Ascending aorta (tissue), 2 donors: ENCODE measurements at regions not wholly inside any gene's neighbourhood (a gene's known extent, or its start where the extent isn't known, plus 50 kb on each side); places are given as distances from the start of the nearest gene placed in this dataset.
A peak's percentile ranks its signal among the peaks of the same experiment; 100 is the strongest.

ENCODE experiments used
- DNase-seq, 2 donors: peaks; one replicate each; pipeline ENCODE4 v3.0.0-alpha.2; 2019; ENCODE audit warnings: low spot score in 2 of 2
- H3K27ac ChIP-seq, 2 donors: fragments of 200-600 bp; sonication (generic); one replicate each; pipeline ENCODE4 v1.5.1; 2016 to 2017; ENCODE audit warnings: mild to moderate bottlenecking in 1 of 2
- H3K27me3 ChIP-seq: fragments of 200-600 bp; sonication (generic); one replicate; pipeline ENCODE4 v1.5.1; 2017
- H3K36me3 ChIP-seq, 2 donors: fragments of 200-600 bp; sonication (generic); one replicate each; pipeline ENCODE4 v1.5.1; 2016
- H3K4me1 ChIP-seq, 2 donors: fragments of 200-600 bp; sonication (generic); one replicate each; pipeline ENCODE4 v1.5.1; 2016 to 2017; ENCODE audit warnings: mild to moderate bottlenecking in 1 of 2
- H3K4me3 ChIP-seq, 2 donors: fragments of 200-600 bp; sonication (generic); one replicate each; pipeline ENCODE4 v1.5.1; 2016 to 2017; ENCODE audit warnings: mild to moderate bottlenecking in 1 of 2
- H3K9me3 ChIP-seq, 2 donors: fragments of 200-600 bp; sonication (generic); one replicate each; pipeline ENCODE4 v1.5.1; 2016
- CTCF ChIP-seq, 3 experiments: fragments of 200-600 bp in 2 of 3; fragments of 450-650 bp in 1 of 3; sonication (generic) in 2 of 3; IDR thresholded peaks; one replicate each; pipeline ENCODE4 v1.5.1; 2016 to 2019; ENCODE audit warnings: antibody characterized with exemption in 3 of 3, mild to moderate bottlenecking in 1 of 3, moderate library complexity in 1 of 3
- intact Hi-C: fragments of 100-400 bp; cut with DNase I; formaldehyde crosslinking; loops from one replicate; pipeline ENCODE4 v1.15.1; 2023

DNA sequence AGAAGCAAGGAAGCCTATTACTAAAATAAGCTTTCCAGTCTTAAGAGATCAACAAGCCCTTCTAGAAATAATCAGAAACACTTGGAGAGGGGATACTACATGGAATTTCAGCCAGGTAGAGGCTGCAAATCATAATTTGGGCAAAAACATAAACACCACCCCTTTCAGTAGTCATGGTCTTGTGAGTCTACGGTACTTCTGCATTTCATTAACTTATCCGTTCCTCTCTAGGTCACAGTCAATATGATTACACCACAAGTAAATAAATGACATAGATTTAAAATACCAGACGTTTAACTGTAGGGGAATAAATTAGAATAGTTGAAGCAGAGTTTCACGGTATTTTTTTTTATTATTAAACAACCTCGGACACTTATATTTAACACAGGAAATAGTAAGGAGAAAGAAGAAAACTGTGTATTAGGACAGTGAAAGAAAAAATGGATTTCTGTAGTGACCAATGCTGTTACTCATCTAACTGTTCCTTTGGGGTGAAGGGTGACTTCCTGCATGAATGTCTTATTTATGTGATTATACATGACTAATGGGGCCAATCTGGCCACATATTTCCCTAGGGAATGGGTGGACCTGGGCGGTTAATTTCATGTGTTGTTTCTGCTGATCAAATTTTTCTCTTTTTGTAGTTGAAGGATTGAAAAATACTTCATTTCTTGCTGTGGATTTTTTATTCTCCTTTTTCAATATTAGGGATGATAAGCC, 456.6 kb upstream of the UBE2E3 start:
- Histone ChIP-seq H3K27ac (peak overlapping the region in 1 of 2 donors; percentile 12), H3K4me3 (no peak overlapping the region), H3K9me3 (no peaks in the 10 kb centered on the region), H3K4me1 (no peaks in the 10 kb centered on the region), H3K36me3 (no peaks in the 10 kb centered on the region), H3K27me3 (no peaks in the 10 kb centered on the region)
- intact Hi-C loops: no loop called here
- no peak for TF ChIP-seq CTCF (IDR thresholded peaks at IDR 0.05)
- DNase-seq: no peak

DNA sequence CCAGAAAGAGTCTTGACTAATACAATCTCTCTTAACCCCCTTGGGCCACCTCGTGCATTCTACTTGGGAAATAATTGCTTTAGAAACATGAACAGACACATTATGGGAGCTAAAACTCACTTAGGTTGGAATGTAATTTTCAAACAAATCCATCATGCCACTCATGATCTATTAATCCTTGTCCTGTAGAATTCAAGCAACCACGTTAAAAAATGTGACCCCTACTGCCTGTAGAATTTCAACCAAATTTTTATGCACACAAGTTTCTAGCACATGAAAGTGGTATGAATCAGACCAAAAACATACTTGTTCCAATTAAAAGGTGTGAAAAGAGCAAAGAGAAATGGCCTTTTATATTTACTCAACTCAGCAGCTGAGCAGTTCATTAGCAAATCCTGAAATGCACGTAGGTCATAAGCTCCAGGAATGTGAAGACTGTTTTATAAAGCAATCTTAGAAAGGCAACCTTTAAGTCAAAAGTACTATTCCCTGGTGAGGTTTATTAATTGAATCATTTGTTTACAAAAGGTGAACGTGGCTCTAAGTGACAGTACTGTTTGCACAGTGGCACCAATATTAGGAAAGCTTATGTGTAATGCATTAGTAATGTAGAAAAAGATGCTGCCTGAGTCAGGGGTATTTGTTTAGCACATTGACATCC, 459.4 kb upstream of the UBE2E3 start:
- no peak overlapping the region for H3K4me3 ChIP-seq
- no peaks in the 10 kb centered on the region for H3K36me3 ChIP-seq
- TF ChIP-seq CTCF (IDR thresholded peaks at IDR 0.05): no peak
- H3K27me3 ChIP-seq: no peaks in the 10 kb centered on the region
- intact Hi-C loops: no loop called here
- H3K9me3 ChIP-seq: no peaks in the 10 kb centered on the region
- H3K4me1 ChIP-seq: no peaks in the 10 kb centered on the region
- DNase-seq: no peak
- H3K27ac ChIP-seq: no peak overlapping the region

DNA sequence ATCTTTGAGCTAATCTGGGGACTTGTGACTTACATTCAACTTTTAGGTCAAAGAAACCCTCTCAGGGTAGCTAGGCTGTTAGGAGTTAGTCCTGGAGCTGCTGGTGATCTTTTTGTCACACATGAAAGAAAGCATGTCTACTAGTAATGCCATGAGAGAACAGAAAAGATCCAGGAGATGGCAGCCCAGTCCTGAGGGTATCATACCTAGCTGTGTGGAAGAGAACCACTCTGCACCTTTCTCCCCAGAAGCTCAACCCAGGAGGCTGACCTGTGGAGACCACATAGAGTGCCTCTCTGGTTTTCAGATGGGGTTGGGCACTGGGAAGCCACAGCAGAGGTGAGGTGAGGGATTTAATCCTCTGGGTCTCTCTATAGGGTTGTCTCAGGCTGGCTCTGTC, 460.2 kb upstream of the UBE2E3 start:
- H3K36me3 ChIP-seq: no peaks in the 10 kb centered on the region
- no peaks in the 10 kb centered on the region for H3K9me3 ChIP-seq
- H3K27me3 ChIP-seq: no peaks in the 10 kb centered on the region
- TF ChIP-seq CTCF (IDR thresholded peaks at IDR 0.05): no peak
- H3K27ac ChIP-seq: no peak overlapping the region
- no peaks in the 10 kb centered on the region for H3K4me1 ChIP-seq
- no peak for DNase-seq
- H3K4me3 ChIP-seq: no peak overlapping the region
- intact Hi-C loops: no loop called here

DNA sequence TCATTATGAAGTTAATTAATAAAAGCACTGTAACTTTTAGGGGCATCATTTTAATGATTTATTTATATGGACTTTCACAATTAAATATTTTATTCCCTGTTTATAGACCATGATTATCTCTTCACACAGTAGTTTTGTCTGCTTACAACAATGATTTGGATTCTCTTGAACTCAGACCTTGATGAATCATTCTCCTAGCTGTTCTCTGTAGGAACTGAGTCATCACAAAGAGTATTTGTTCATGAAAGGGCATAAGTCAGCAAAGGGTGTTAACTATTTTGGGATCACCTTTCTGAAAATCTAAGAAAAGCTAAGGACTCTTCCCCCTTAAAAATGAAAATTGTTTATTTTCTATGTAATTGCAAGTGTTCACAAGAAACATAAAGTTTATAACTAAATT, 461.1 kb upstream of the UBE2E3 start:
- intact Hi-C loops: no loop called here
- no peak for TF ChIP-seq CTCF (IDR thresholded peaks at IDR 0.05)
- H3K27ac ChIP-seq: no peak overlapping the region
- no peaks in the 10 kb centered on the region for H3K36me3 ChIP-seq
- no peaks in the 10 kb centered on the region for H3K4me1 ChIP-seq
- no peak for DNase-seq
- H3K9me3 ChIP-seq: no peaks in the 10 kb centered on the region
- no peaks in the 10 kb centered on the region for H3K27me3 ChIP-seq
- no peak overlapping the region for H3K4me3 ChIP-seq

DNA sequence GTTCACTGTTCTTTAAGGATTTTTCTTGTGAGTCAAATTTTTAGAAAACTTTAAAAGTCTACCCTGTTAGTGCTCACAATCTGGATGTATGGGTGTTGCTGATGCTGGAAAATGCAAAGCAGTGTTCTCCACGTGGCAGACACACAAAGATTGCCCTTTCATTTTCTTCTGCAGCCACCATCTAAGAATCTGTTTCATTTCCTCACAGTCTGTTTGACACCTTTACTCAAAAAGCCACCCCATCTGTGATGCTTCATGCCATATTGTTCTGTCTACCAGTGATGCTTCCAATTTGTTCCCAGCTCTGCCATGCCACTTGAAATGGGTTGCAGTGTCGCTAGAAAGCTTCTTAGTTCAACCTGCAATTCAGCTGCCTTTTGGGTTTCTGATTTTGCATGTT, 464.2 kb upstream of the UBE2E3 start:
- no peak for DNase-seq
- Histone ChIP-seq H3K27me3 (no peaks in the 10 kb centered on the region), H3K4me3 (no peak overlapping the region), H3K36me3 (no peaks in the 10 kb centered on the region), H3K27ac (no peak overlapping the region), H3K4me1 (no peaks in the 10 kb centered on the region), H3K9me3 (no peaks in the 10 kb centered on the region)
- no peak for TF ChIP-seq CTCF (IDR thresholded peaks at IDR 0.05)
- intact Hi-C loops: no loop called here
